ENCODE measurements at regions not wholly inside any gene's neighbourhood (a gene's known extent, or its start where the extent isn't known, plus 50 kb on each side); places are given as distances from the start of the nearest gene placed in this dataset.

DNA sequence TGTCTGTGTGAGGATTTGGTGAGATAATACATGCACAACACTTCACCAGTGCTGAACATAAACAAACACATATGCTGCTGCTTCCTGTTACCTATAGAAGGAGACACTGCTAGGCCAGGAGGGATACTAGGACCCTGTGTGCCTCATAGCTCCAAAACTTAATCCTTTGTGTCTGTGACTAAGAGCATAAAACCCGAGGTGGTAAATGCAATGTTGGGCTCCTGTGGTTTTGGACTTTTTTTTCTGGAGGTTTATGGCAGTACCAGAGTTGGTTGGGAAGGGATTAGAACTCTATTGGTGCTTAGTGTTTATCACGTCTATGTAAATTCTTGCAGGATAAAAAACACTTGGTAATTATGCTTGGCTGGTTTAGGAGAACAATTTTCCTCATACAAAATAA is 122.9 kb downstream of the NUF2 start:
- ChIA-PET RAD21 (ENCODE audit: low non-redundant PET in 1 of 2, low total read pairs in 2 of 2, uncharacterized antibody in 2 of 2, unreplicated experiment in 2 of 2) (no interaction called here), POLR2A (no interaction called here), CTCF (no interaction called here)
- DNase-seq (ENCODE audit: low read depth, low spot score) (no peak), ATAC-seq (no peak)
- H3K27me3 ChIP-seq (ENCODE audit: insufficient read depth, low read length) = peaks cover 2% of the 10 kb centered on the region; the same call in 1 of the 2 replicates
- H3K4me2 ChIP-seq (ENCODE audit: low read length) = no peak overlapping the region
- H3K9me2 ChIP-seq (ENCODE audit: insufficient read depth) = no peaks in the 10 kb centered on the region
- H3K4me1 ChIP-seq (ENCODE audit: control insufficient read depth in 1 of 2, insufficient read depth in 2 of 2, low read length in 2 of 2) = no peaks in the 10 kb centered on the region
- H3K27ac ChIP-seq (ENCODE audit: low read depth, low read length) = no peak overlapping the region
- H3K4me3 ChIP-seq (replicated peaks in 1 of 2; ENCODE audit: low read depth in 1 of 2, low read length in 2 of 2) = no peak overlapping the region
- no peaks in the 10 kb centered on the region for H3K36me3 ChIP-seq (ENCODE audit: control insufficient read depth in 1 of 2, insufficient read depth in 2 of 2, low read length in 2 of 2)
- no peak for TF ChIP-seq EZH2 (IDR thresholded peaks at IDR 0.05)
- TF ChIP-seq POLR2A (IDR thresholded peaks at IDR 0.05; ENCODE audit: borderline replicate concordance, extremely low read depth, insufficient read depth, insufficient read length) = no peak
- TF ChIP-seq CBX3 (IDR thresholded peaks at IDR 0.05; ENCODE audit: low read depth) = no peak
- no peak for TF ChIP-seq ZNF274 (IDR thresholded peaks at IDR 0.05; ENCODE audit: low read depth, low read length)
- TF ChIP-seq, protein P1, sequence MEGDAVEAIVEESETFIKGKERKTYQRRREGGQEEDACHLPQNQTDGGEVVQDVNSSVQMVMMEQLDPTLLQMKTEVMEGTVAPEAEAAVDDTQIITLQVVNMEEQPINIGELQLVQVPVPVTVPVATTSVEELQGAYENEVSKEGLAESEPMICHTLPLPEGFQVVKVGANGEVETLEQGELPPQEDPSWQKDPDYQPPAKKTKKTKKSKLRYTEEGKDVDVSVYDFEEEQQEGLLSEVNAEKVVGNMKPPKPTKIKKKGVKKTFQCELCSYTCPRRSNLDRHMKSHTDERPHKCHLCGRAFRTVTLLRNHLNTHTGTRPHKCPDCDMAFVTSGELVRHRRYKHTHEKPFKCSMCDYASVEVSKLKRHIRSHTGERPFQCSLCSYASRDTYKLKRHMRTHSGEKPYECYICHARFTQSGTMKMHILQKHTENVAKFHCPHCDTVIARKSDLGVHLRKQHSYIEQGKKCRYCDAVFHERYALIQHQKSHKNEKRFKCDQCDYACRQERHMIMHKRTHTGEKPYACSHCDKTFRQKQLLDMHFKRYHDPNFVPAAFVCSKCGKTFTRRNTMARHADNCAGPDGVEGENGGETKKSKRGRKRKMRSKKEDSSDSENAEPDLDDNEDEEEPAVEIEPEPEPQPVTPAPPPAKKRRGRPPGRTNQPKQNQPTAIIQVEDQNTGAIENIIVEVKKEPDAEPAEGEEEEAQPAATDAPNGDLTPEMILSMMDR (IDR thresholded peaks at IDR 0.05 in 2 of 3, conservative IDR thresholded peaks at IDR 0.05 in 1 of 3; ENCODE audit: borderline replicate concordance in 1 of 3, insufficient read depth in 1 of 3, low read depth in 2 of 3, low read length in 2 of 3) = no peak
- no peak for TF ChIP-seq EZH2phosphoT487 (IDR thresholded peaks at IDR 0.05; ENCODE audit: borderline replicate concordance)
- TF ChIP-seq JUND (IDR thresholded peaks at IDR 0.05) = no peak
- TF ChIP-seq SRF (IDR thresholded peaks at IDR 0.05; ENCODE audit: low read depth) = no peak
- TF ChIP-seq, protein P2, sequence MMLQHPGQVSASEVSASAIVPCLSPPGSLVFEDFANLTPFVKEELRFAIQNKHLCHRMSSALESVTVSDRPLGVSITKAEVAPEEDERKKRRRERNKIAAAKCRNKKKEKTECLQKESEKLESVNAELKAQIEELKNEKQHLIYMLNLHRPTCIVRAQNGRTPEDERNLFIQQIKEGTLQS (IDR thresholded peaks at IDR 0.05) = no peak
- no peaks in the 10 kb centered on the region for H3K79me2 ChIP-seq (ENCODE audit: insufficient read depth, low read length)
- BruUV-seq (replicated peaks) = no TSS peak
- intact Hi-C loops (cut with micrococcal nuclease) = no loop called here
- H4K20me1 ChIP-seq (ENCODE audit: insufficient read depth) = no peaks in the 10 kb centered on the region
- no peak overlapping the region for H2AFZ ChIP-seq (ENCODE audit: low read depth, low read length, poor library complexity, severe bottlenecking)
- no peaks in the 10 kb centered on the region for H3K9me3 ChIP-seq (ENCODE audit: control insufficient read depth in 1 of 2, insufficient read depth in 1 of 2, low read depth in 1 of 2, low read length in 2 of 2)
- no peak overlapping the region for H3K9ac ChIP-seq (ENCODE audit: low read length)

DNA sequence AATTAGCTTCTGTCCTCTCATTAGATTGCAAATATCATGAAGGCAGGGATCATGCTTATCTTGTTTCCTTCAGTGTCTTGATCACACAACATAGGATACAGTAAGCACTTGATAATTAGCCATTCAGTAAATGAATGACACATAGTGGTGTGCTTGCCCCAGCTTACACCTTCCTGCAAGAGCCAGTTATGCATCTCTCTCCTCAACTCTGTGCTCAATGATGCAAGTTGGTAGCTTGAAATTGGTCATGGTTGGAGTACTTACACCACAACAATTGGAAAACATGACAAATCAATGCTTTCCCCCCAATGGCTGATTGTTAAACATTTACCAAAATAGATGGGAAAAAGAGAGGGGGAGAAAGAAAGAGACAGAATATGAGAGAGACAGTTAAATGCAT is 129.2 kb downstream of the NUF2 start:
- DNase-seq (ENCODE audit: low read depth, low spot score) (no peak), ATAC-seq (no peak)
- no peaks in the 10 kb centered on the region for H3K4me1 ChIP-seq (ENCODE audit: control insufficient read depth in 1 of 2, insufficient read depth in 2 of 2, low read length in 2 of 2)
- H3K4me3 ChIP-seq (replicated peaks in 1 of 2; ENCODE audit: low read depth in 1 of 2, low read length in 2 of 2) = no peak overlapping the region
- RAD21 ChIA-PET (ENCODE audit: low non-redundant PET in 1 of 2, low total read pairs in 2 of 2, uncharacterized antibody in 2 of 2, unreplicated experiment in 2 of 2) = no interaction called here
- H3K9me2 ChIP-seq (ENCODE audit: insufficient read depth) = no peaks in the 10 kb centered on the region
- no peaks in the 10 kb centered on the region for H3K36me3 ChIP-seq (ENCODE audit: control insufficient read depth in 1 of 2, insufficient read depth in 2 of 2, low read length in 2 of 2)
- no peak overlapping the region for H2AFZ ChIP-seq (ENCODE audit: low read depth, low read length, poor library complexity, severe bottlenecking)
- H3K27ac ChIP-seq (ENCODE audit: low read depth, low read length) = no peak overlapping the region
- no peak overlapping the region for H3K9ac ChIP-seq (ENCODE audit: low read length)
- intact Hi-C loops (cut with micrococcal nuclease) = no loop called here
- no TSS peak for BruUV-seq (replicated peaks)
- H4K20me1 ChIP-seq (ENCODE audit: insufficient read depth) = no peaks in the 10 kb centered on the region
- H3K79me2 ChIP-seq (ENCODE audit: insufficient read depth, low read length) = no peaks in the 10 kb centered on the region
- no peak overlapping the region for H3K4me2 ChIP-seq (ENCODE audit: low read length)
- H3K27me3 ChIP-seq (ENCODE audit: insufficient read depth, low read length) = peaks cover 3% of the 10 kb centered on the region; the same call in 1 of the 2 replicates
- CTCF ChIA-PET = no interaction called here
- no peaks in the 10 kb centered on the region for H3K9me3 ChIP-seq (ENCODE audit: control insufficient read depth in 1 of 2, insufficient read depth in 1 of 2, low read depth in 1 of 2, low read length in 2 of 2)
- POLR2A ChIA-PET = no interaction called here
- TF ChIP-seq YY1 (IDR thresholded peaks at IDR 0.05; ENCODE audit: extremely low read depth, insufficient replicate concordance, low read depth, low read length) (no peak), POLR2AphosphoS5 (IDR thresholded peaks at IDR 0.05; ENCODE audit: low read depth, low read length) (no peak), ELF1 (IDR thresholded peaks at IDR 0.05; ENCODE audit: borderline replicate concordance, low read depth) (no peak), TCF7L2 (IDR thresholded peaks at IDR 0.05; ENCODE audit: borderline replicate concordance, extremely low read depth, insufficient read depth, insufficient read length) (no peak), FOSL1 (IDR thresholded peaks at IDR 0.05; ENCODE audit: low read depth) (no peak), CEBPB (IDR thresholded peaks at IDR 0.05; ENCODE audit: low read depth) (no peak), ZFX (IDR thresholded peaks at IDR 0.05) (no peak)
- TF ChIP-seq, protein P3, sequence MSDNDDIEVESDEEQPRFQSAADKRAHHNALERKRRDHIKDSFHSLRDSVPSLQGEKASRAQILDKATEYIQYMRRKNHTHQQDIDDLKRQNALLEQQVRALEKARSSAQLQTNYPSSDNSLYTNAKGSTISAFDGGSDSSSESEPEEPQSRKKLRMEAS (IDR thresholded peaks at IDR 0.05) = no peak
- TF ChIP-seq, protein P1 (IDR thresholded peaks at IDR 0.05 in 2 of 3, conservative IDR thresholded peaks at IDR 0.05 in 1 of 3; ENCODE audit: borderline replicate concordance in 1 of 3, insufficient read depth in 1 of 3, low read depth in 2 of 3, low read length in 2 of 3) = no peak

Data from HCT116 (cell line).